HCT116 (cell line): ENCODE measurements at regions not wholly inside any gene's neighbourhood (a gene's known extent, or its start where the extent isn't known, plus 50 kb on each side); places are given as distances from the start of the nearest gene placed in this dataset.

Experiments used
- ATF3 ChIP-seq: IDR thresholded peaks from 2 replicates; pipeline ENCODE4 v1.6.1; 2012
- CTCF ChIP-seq, 3 experiments: fragments of 200-600 bp in 1 of 3; sonication (generic) in 1 of 3; IDR thresholded peaks in 2 of 3; conservative IDR thresholded peaks in 1 of 3; 2 replicates each; pipeline ENCODE4 v1.5.1; 2012 to 2017; ENCODE audit warnings: low read depth in 2 of 3, low read length in 2 of 3, antibody characterized with exemption in 1 of 3, borderline replicate concordance in 1 of 3, control low read depth in 1 of 3, mild to moderate bottlenecking in 1 of 3, mixed read lengths in 1 of 3, mixed run types in 1 of 3, moderate library complexity in 1 of 3; ENCODE audit not compliant: insufficient read depth in 1 of 3
- EGR1 ChIP-seq: IDR thresholded peaks from 2 replicates; pipeline ENCODE4 v1.6.1; 2012; ENCODE audit warnings: low read depth
- EZH2 ChIP-seq: fragments of 200-600 bp; sonication (generic); IDR thresholded peaks from 2 replicates; pipeline ENCODE4 v1.6.1; 2017; ENCODE audit warnings: antibody characterized with exemption, mixed run types
- MAX ChIP-seq: IDR thresholded peaks from 2 replicates; pipeline ENCODE4 v1.6.1; 2012
- POLR2A ChIP-seq: IDR thresholded peaks from 2 replicates; pipeline ENCODE4 v1.7.0; 2011; ENCODE audit warnings: borderline replicate concordance; ENCODE audit not compliant: insufficient read depth, insufficient read length; ENCODE audit errors: extremely low read depth
- POLR2AphosphoS5 ChIP-seq: IDR thresholded peaks from 2 replicates; pipeline ENCODE4 v1.6.1; 2011; ENCODE audit warnings: mild to moderate bottlenecking, low read depth, low read length, moderate library complexity
- RAD21 ChIP-seq: IDR thresholded peaks from 2 replicates; pipeline ENCODE4 v1.6.1; 2012; ENCODE audit warnings: low read depth, mild to moderate bottlenecking
- REST ChIP-seq: IDR thresholded peaks from 2 replicates; pipeline ENCODE4 v1.6.1; 2012; ENCODE audit warnings: low read depth
- TCF7L2 ChIP-seq: IDR thresholded peaks from 2 replicates; pipeline ENCODE4 v1.7.0; 2011; ENCODE audit warnings: borderline replicate concordance, inconsistent platforms; ENCODE audit not compliant: insufficient read depth, insufficient read length; ENCODE audit errors: extremely low read depth
- ZNF274 ChIP-seq: fragments of 200-500 bp; sonication (Bioruptor generic); IDR thresholded peaks from 2 replicates; pipeline ENCODE4 v1.6.1; 2014; ENCODE audit warnings: mild to moderate bottlenecking, low read depth, low read length, inconsistent platforms

- TF ChIP-seq CTCF (IDR thresholded peaks at IDR 0.05 in 2 of 3, conservative IDR thresholded peaks at IDR 0.05 in 1 of 3; ENCODE audit: borderline replicate concordance in 1 of 3, insufficient read depth in 1 of 3, low read depth in 2 of 3, low read length in 2 of 3) = no peak
- no peak for TF ChIP-seq MAX
- no peak for TF ChIP-seq EGR1
- TF ChIP-seq TCF7L2 = no peak
- no peak for TF ChIP-seq RAD21
- no peak for TF ChIP-seq EZH2
- no peak for TF ChIP-seq ZNF274
- TF ChIP-seq ATF3 = no peak
- TF ChIP-seq POLR2A = no peak
- TF ChIP-seq REST = no peak
- TF ChIP-seq POLR2AphosphoS5 = no peak
Observed at GRCh38 chr3:5564278-5564666, 376.8 kb downstream of the EDEM1 start.
